ENCODE measurements at regions not wholly inside any gene's neighbourhood (a gene's known extent, or its start where the extent isn't known, plus 50 kb on each side); places are given as distances from the start of the nearest gene placed in this dataset.
A peak's percentile ranks its signal among the peaks of the same experiment; 100 is the strongest.

DNA sequence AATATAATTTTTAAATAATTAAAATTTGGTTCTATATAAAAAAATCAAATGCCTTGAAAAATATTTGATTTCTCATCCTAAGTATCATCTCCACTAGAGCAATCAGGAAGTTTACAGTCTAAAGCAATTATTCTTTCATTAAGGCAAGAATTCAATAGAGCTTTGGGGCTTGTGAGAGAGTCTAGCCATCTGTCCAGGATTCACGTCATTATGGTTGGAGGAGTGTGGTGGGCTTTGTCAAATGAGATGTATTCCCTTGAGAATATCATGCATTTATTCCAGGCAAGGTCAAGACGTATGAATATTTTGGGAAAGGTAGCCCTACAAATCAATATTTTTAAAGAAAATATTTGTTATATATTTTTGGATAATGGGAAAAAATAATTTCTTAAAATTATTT lies 132.4 kb downstream of the ELOVL4 start:
- Histone ChIP-seq H3K4me3 (no peak overlapping the region), H3K4me1 (no peaks in the 10 kb centered on the region), H3K27ac (no peak overlapping the region), H3K36me3 (no peaks in the 10 kb centered on the region), H3K27me3 (no peaks in the 10 kb centered on the region), H3K9me3 (no peaks in the 10 kb centered on the region)
- TF ChIP-seq, protein P1, sequence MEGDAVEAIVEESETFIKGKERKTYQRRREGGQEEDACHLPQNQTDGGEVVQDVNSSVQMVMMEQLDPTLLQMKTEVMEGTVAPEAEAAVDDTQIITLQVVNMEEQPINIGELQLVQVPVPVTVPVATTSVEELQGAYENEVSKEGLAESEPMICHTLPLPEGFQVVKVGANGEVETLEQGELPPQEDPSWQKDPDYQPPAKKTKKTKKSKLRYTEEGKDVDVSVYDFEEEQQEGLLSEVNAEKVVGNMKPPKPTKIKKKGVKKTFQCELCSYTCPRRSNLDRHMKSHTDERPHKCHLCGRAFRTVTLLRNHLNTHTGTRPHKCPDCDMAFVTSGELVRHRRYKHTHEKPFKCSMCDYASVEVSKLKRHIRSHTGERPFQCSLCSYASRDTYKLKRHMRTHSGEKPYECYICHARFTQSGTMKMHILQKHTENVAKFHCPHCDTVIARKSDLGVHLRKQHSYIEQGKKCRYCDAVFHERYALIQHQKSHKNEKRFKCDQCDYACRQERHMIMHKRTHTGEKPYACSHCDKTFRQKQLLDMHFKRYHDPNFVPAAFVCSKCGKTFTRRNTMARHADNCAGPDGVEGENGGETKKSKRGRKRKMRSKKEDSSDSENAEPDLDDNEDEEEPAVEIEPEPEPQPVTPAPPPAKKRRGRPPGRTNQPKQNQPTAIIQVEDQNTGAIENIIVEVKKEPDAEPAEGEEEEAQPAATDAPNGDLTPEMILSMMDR (IDR thresholded peaks at IDR 0.05), result no peak
- intact Hi-C loops (cut with DNase I; ENCODE audit: low total_unique reads), result loop anchor here (10.0 kb wide), 1 partner anchor 240 kb away; no protein-coding TSS in a partner anchor
- no peak for DNase-seq

DNA sequence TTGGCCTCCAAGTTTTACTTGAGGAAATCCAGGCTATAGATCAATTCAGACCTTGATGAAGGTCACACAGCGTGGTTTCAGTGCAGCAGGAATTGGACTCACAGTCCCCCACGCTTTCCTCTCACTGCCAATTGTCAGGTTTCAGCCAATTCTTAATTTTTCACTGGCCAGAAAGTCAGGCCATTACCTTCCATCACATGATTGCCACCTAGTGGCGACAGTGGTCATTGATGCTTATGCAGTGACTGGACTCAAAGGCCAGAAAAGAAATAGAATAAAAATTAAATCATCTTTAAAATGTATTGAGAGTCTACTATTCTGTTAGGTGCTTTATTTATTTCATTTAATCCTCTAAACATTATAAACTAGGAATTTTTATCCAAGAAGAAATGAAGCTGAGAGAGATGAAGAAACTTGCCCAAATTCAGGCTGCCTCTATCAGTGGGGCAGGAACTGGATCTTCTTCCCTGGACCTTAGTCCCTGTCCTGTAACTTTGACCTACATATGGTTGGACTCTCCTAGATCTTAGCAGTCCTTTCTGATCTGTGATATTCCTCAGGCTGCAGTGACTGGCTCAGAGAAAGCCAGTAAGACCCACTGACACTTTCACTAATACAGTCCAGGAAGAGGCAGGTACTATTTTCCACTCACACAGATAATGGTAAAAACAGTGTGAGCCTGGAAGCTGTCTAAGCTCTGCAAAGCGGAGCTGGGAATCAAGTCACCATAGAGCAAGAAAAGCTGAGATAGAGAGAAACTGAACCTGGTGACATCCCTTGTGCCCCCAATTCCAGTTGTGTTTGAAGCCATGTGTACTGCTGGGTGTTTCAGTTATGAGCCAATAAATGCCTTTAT lies 133.3 kb downstream of the ELOVL4 start:
- Histone ChIP-seq H3K36me3 (no peaks in the 10 kb centered on the region), H3K27me3 (no peaks in the 10 kb centered on the region), H3K9me3 (no peaks in the 10 kb centered on the region), H3K27ac (no peak overlapping the region), H3K4me1 (no peaks in the 10 kb centered on the region), H3K4me3 (no peak overlapping the region)
- intact Hi-C loops (cut with DNase I; ENCODE audit: low total_unique reads), result loop anchor here (10.0 kb wide), 1 partner anchor 239 kb away; no protein-coding TSS in a partner anchor
- TF ChIP-seq, protein P1 (IDR thresholded peaks at IDR 0.05), result peak; percentile 59 to 74
- peak; percentile 67 to 85 for DNase-seq

DNA sequence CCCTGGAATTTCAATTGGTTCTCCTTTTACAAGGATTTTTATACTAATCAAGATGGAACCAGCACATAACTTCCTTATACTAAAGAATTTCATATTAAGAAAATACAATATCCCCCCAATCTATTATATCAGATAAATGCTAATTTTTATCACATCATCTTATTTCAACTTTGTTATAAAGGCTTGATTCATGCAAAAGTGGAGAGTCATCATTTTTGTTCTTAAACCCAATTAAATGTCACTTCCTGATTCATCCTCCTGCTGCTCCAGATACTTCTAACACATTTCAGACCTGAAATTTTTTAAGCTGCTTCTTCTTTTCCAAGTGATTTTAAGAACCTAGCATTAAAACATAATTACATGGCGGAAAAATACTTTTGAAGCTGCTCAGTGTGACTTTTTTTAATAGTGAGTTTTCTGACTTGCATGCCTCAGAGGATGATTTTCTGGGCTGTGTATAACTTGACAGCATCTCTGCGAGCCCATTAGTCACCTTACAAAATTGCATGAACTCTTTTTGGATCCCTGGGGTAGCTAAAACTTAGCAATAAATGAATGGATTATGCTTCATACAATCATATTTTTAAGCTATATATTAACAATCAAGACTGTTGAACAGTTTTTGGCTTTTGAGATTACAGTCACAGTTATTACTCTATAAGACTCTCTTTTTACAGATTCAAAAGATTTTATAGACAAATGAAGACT lies 134.1 kb downstream of the ELOVL4 start:
- DNase-seq, result no peak
- intact Hi-C loops (cut with DNase I; ENCODE audit: low total_unique reads), result loop anchor here (10.0 kb wide), 1 partner anchor 238 kb away; no protein-coding TSS in a partner anchor

DNA sequence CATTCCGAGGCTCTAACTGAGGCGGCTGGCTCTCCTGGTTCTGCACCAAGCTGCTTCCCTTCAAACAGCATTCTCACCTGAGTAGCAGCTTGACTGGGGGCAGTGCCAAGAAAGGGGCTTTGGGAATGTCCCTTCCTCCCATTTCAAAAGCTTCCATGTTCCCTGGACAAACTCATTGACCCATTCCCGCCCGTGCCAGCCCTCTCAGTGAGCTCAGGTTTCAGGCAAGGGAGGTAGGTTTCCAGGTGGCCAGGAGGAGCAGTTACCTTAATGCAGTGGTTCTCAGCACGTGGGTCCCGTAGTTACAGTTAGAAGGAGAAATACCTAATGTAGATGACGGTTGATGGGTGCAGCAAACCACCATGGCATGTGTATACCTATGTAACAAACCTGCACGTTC lies 135.2 kb downstream of the ELOVL4 start:
- H3K36me3 ChIP-seq, result no peaks in the 10 kb centered on the region
- DNase-seq, result no peak
- TF ChIP-seq, protein P1 (IDR thresholded peaks at IDR 0.05), result no peak
- no peaks in the 10 kb centered on the region for H3K27me3 ChIP-seq
- H3K27ac ChIP-seq, result no peak overlapping the region
- intact Hi-C loops (cut with DNase I; ENCODE audit: low total_unique reads), result loop anchor here (10.0 kb wide), 1 partner anchor 237 kb away; no protein-coding TSS in a partner anchor
- H3K4me3 ChIP-seq, result no peak overlapping the region
- H3K9me3 ChIP-seq, result no peaks in the 10 kb centered on the region
- H3K4me1 ChIP-seq, result no peaks in the 10 kb centered on the region

More for the DNA sequence above, 134.1 kb downstream of the ELOVL4 start:
- Histone ChIP-seq H3K36me3 (no peaks in the 10 kb centered on the region), H3K9me3 (no peaks in the 10 kb centered on the region), H3K4me3 (no peak overlapping the region), H3K27me3 (no peaks in the 10 kb centered on the region), H3K27ac (no peak overlapping the region), H3K4me1 (no peaks in the 10 kb centered on the region)
- TF ChIP-seq, protein P1 (IDR thresholded peaks at IDR 0.05), result no peak

DNA sequence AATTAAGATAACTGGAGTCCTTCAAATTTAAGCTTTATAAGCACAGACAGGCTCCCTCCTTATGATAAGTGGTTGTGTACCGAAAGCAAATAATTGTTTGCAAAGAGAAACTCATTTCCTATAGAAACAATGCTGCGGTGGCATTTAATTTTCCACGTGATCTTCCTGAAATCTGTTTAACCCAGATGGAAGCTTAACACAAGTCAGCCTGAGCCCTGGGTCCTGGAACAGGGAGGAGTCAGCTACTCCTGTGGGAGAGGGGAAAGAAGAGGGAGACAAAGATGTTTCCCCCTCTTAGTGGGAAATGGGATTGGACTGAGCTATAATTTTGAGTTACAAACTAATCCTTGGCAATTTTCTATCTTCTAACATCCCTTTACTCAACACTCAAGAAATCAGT lies 136.5 kb downstream of the ELOVL4 start:
- intact Hi-C loops (cut with DNase I; ENCODE audit: low total_unique reads), result loop anchor here (10.0 kb wide), 1 partner anchor 236 kb away; no protein-coding TSS in a partner anchor
- Histone ChIP-seq H3K27ac (no peak overlapping the region), H3K27me3 (no peaks in the 10 kb centered on the region), H3K4me1 (no peaks in the 10 kb centered on the region), H3K4me3 (no peak overlapping the region), H3K36me3 (no peaks in the 10 kb centered on the region), H3K9me3 (no peaks in the 10 kb centered on the region)
- DNase-seq, result no peak
- TF ChIP-seq, protein P1 (IDR thresholded peaks at IDR 0.05), result no peak

Data from tibial artery (tissue), 4 donors.